Osteocyte (in vitro differentiated cells): ENCODE measurements at regions not wholly inside any gene's neighbourhood (a gene's known extent, or its start where the extent isn't known, plus 50 kb on each side); places are given as distances from the start of the nearest gene placed in this dataset.

ENCODE experiments used
- DNase-seq: peaks from one replicate; pipeline ENCODE4 v3.0.0; 2021; ENCODE audit warnings: mixed read lengths; ENCODE audit not compliant: unreplicated experiment; ENCODE audit errors: extremely low spot score
- H3K27ac Mint-ChIP-seq: one replicate; pipeline ENCODE4 v1.8.0; 2021; ENCODE audit warnings: mild to moderate bottlenecking, mixed read lengths; ENCODE audit not compliant: unreplicated experiment
- H3K27me3 Mint-ChIP-seq: one replicate; pipeline ENCODE4 v1.8.0; 2021; ENCODE audit warnings: mixed read lengths; ENCODE audit not compliant: unreplicated experiment
- H3K36me3 Mint-ChIP-seq: one replicate; pipeline ENCODE4 v1.8.0; 2021; ENCODE audit warnings: mixed read lengths; ENCODE audit not compliant: unreplicated experiment
- H3K4me1 Mint-ChIP-seq: one replicate; pipeline ENCODE4 v1.8.0; 2021; ENCODE audit warnings: mixed read lengths; ENCODE audit not compliant: unreplicated experiment
- H3K4me3 Mint-ChIP-seq: one replicate; pipeline ENCODE4 v1.8.0; 2021; ENCODE audit warnings: mild to moderate bottlenecking, moderate library complexity, mixed read lengths; ENCODE audit not compliant: unreplicated experiment
- H3K9me3 Mint-ChIP-seq: one replicate; pipeline ENCODE4 v1.8.0; 2021; ENCODE audit warnings: mixed read lengths; ENCODE audit not compliant: unreplicated experiment
- CTCF ChIP-seq: fragments of 200-600 bp; sonication (generic); IDR thresholded peaks from 2 replicates; pipeline ENCODE4 v1.5.0; 2021; ENCODE audit warnings: antibody characterized with exemption, mild to moderate bottlenecking, moderate library complexity

- Mint-ChIP-seq H3K4me1 (no peaks in the 10 kb centered on the region), H3K27ac (no peak overlapping the region), H3K9me3 (peaks cover 4% of the 10 kb centered on the region), H3K27me3 (peaks cover 26% of the 10 kb centered on the region), H3K4me3 (no peak overlapping the region), H3K36me3 (no peaks in the 10 kb centered on the region)
- DNase-seq = no peak
- TF ChIP-seq CTCF = no peak
These were observed 242.5 kb upstream of the GPC6 start for GRCh38 chr13:92984151-92984550.

GRCh38 chr13:92989301-92989700, 237.3 kb upstream of the GPC6 start:
- H3K36me3 Mint-ChIP-seq = no peaks in the 10 kb centered on the region
- H3K9me3 Mint-ChIP-seq = peaks cover 9% of the 10 kb centered on the region
- DNase-seq = no peak
- no peak for TF ChIP-seq CTCF
- no peak overlapping the region for H3K27ac Mint-ChIP-seq
- no peak overlapping the region for H3K4me3 Mint-ChIP-seq
- peaks cover 4% of the 10 kb centered on the region for H3K27me3 Mint-ChIP-seq
- H3K4me1 Mint-ChIP-seq = peaks cover 16% of the 10 kb centered on the region

DNA sequence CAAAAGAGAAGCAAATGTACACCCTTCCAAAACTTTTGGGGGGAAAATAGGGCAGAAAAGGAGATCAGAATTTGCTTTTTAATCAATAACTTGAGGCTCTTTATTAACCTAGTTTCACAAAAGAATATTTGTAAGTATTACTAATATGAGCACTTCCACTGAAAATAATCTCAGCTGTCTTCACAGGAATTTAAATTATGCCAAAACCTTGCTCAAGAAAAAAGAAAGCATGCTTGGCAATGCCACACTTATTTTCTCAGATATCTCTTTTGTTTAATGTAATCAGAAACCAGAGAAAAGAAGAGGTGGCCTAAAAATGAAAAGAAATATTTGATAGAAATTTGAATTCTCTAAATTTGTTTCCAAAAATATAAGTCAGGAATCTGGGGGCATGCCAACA, 234.9 kb upstream of the GPC6 start:
- H3K9me3 Mint-ChIP-seq = peaks cover 23% of the 10 kb centered on the region
- no peak overlapping the region for H3K27ac Mint-ChIP-seq
- H3K4me3 Mint-ChIP-seq = no peak overlapping the region
- DNase-seq = no peak
- H3K4me1 Mint-ChIP-seq = peaks cover 16% of the 10 kb centered on the region
- TF ChIP-seq CTCF = no peak
- peaks cover 3% of the 10 kb centered on the region for H3K36me3 Mint-ChIP-seq
- H3K27me3 Mint-ChIP-seq = peaks cover 4% of the 10 kb centered on the region

GRCh38 chr13:92994056-92994455, 232.6 kb upstream of the GPC6 start:
- DNase-seq = no peak
- no peaks in the 10 kb centered on the region for H3K27me3 Mint-ChIP-seq
- H3K27ac Mint-ChIP-seq = no peak overlapping the region
- H3K4me3 Mint-ChIP-seq = no peak overlapping the region
- peaks cover 16% of the 10 kb centered on the region for H3K4me1 Mint-ChIP-seq
- peaks cover 25% of the 10 kb centered on the region for H3K9me3 Mint-ChIP-seq
- peaks cover 3% of the 10 kb centered on the region for H3K36me3 Mint-ChIP-seq
- no peak for TF ChIP-seq CTCF

- no peak for DNase-seq
- Mint-ChIP-seq H3K36me3 (no peaks in the 10 kb centered on the region), H3K27ac (no peak overlapping the region), H3K4me3 (no peak overlapping the region), H3K9me3 (peaks cover 18% of the 10 kb centered on the region), H3K27me3 (peaks cover 13% of the 10 kb centered on the region), H3K4me1 (no peaks in the 10 kb centered on the region)
- no peak for TF ChIP-seq CTCF
These were observed 224.6 kb upstream of the GPC6 start for GRCh38 chr13:93001866-93002461.
